AG04449 (cell line): ENCODE measurements at regions not wholly inside any gene's neighbourhood (a gene's known extent, or its start where the extent isn't known, plus 50 kb on each side); places are given as distances from the start of the nearest gene placed in this dataset.

Source experiments
- CTCF ChIA-PET: fragments of 350-600 bp; formaldehyde crosslinking; extraction: SDS; loops from one replicate; lab custom pipeline; 2021; ENCODE audit warnings: antibody characterized with exemption; lab: Yijun Ruan, JAX
- POLR2A ChIA-PET: fragments of 400-600, 350-600 bp; formaldehyde crosslinking; extraction: SDS; loops from one replicate; lab custom pipeline; 2020; ENCODE audit warnings: antibody characterized with exemption, inconsistent platforms; lab: Yijun Ruan, JAX
- DNase-seq: peaks from one replicate; pipeline ENCODE4 v3.0.0-alpha.2; 2010; ENCODE audit warnings: low read depth, low spot score
- H3K4me3 ChIP-seq: 2 replicates; pipeline ENCODE4 v1.5.1; 2011; ENCODE audit warnings: low read depth, mild to moderate bottlenecking, control low read depth, low read length
- CTCF ChIP-seq: IDR thresholded peaks from one replicate; pipeline ENCODE4 v1.5.1; 2011; ENCODE audit warnings: mild to moderate bottlenecking, moderate library complexity, low read length, control low read depth, inconsistent platforms; ENCODE audit not compliant: insufficient read depth; ENCODE audit errors: missing control alignments

GRCh38 chr6:45718131-45718530 lies 297.5 kb downstream of the CLIC5 start:
- TF ChIP-seq CTCF: no peak
- POLR2A ChIA-PET: interaction anchor here (1.1 kb wide), 2 partner anchors 14 to 62 kb away, joined by 3 read pairs; no protein-coding TSS in a partner anchor
- no peak for DNase-seq
- no peak overlapping the region for H3K4me3 ChIP-seq
- CTCF ChIA-PET: interaction anchor here (1.0 to 2.4 kb wide), 2 partner anchors 205 to 1242 kb away, joined by 3 to 21 read pairs; no protein-coding TSS in a partner anchor

GRCh38 chr6:45717715-45718114 lies 297.9 kb downstream of the CLIC5 start:
- POLR2A ChIA-PET: no interaction called here

GRCh38 chr6:45717027-45717426 lies 298.6 kb downstream of the CLIC5 start:
- ChIA-PET CTCF (interaction anchor here (0.6 to 3.1 kb wide), 3 partner anchors 370 to 1241 kb away, joined by 3 to 13 read pairs (median 3); no protein-coding TSS in a partner anchor), POLR2A (no interaction called here)
- H3K4me3 ChIP-seq: no peak overlapping the region
- DNase-seq: no peak
- TF ChIP-seq CTCF: no peak

More at GRCh38 chr6:45717715-45718114, 297.9 kb downstream of the CLIC5 start:
- H3K4me3 ChIP-seq: no peak overlapping the region
- CTCF ChIA-PET: no interaction called here
- no peak for DNase-seq
- no peak for TF ChIP-seq CTCF

- no peak for TF ChIP-seq CTCF
- ChIA-PET CTCF (interaction anchor here (1.1 to 3.1 kb wide), 14 partner anchors 12 to 1240 kb away, joined by 3 to 27 read pairs (median 5); no protein-coding TSS in a partner anchor), POLR2A (interaction anchor here (0.5 kb wide), 1 partner anchor 1088 kb away, joined by 3 read pairs; no protein-coding TSS in a partner anchor)
- no peak overlapping the region for H3K4me3 ChIP-seq
- no peak for DNase-seq
Observed at GRCh38 chr6:45715508-45715803, 300.2 kb downstream of the CLIC5 start.

GRCh38 chr6:45714741-45715507 lies 300.7 kb downstream of the CLIC5 start:
- ChIA-PET CTCF (interaction anchor here (0.6 to 3.1 kb wide), 71 partner anchors 8 to 1239 kb away, joined by 3 to 32 read pairs (median 4); partner anchors contain the start of genes RUNX2 and SUPT3H), POLR2A (interaction anchor here (0.5 to 1.1 kb wide), 7 partner anchors 12 to 1087 kb away, joined by 3 to 8 read pairs (median 3); partner anchors contain the start of gene SUPT3H)
- peak; percentile 78 for TF ChIP-seq CTCF
- peak; percentile 68 for DNase-seq
- no peak overlapping the region for H3K4me3 ChIP-seq
